ENCODE measurements at regions not wholly inside any gene's neighbourhood (a gene's known extent, or its start where the extent isn't known, plus 50 kb on each side); places are given as distances from the start of the nearest gene placed in this dataset.

GRCh38 chr5:158492841-158493242 lies 606.9 kb downstream of the EBF1 start:
- Histone ChIP-seq H3K27me3 (ENCODE audit: control insufficient read depth in 1 of 2, insufficient read depth in 2 of 2, low read length in 2 of 2) (no peaks in the 10 kb centered on the region), H2AFZ (ENCODE audit: low read length) (no peak overlapping the region), H3K4me1 (ENCODE audit: insufficient read depth, low read length) (no peaks in the 10 kb centered on the region), H4K20me1 (ENCODE audit: insufficient read depth, low read length) (no peaks in the 10 kb centered on the region), H3K79me2 (ENCODE audit: insufficient read depth, low read length) (no peaks in the 10 kb centered on the region), H3K9me3 (ENCODE audit: low read length) (no peaks in the 10 kb centered on the region), H3K9ac (ENCODE audit: insufficient read depth, low read depth, low read length) (no peak overlapping the region), H3K4me3 (replicated peaks in 1 of 3; ENCODE audit: insufficient read depth in 1 of 3, low read depth in 2 of 3, low read length in 3 of 3) (no peak overlapping the region), H3K4me2 (ENCODE audit: low read depth, low read length) (no peak overlapping the region), H3K36me3 (replicated peaks in 1 of 2; ENCODE audit: control insufficient read depth in 1 of 2, insufficient read depth in 2 of 2, low read length in 2 of 2) (no peaks in the 10 kb centered on the region), H3K27ac (ENCODE audit: extremely low read length, insufficient read depth, low read length) (no peak overlapping the region)
- TF ChIP-seq NFATC3 (CRISPR knock-in tag; IDR thresholded peaks at IDR 0.05) = no peak
- TF ChIP-seq NFE2L2 (IDR thresholded peaks at IDR 0.05; ENCODE audit: low read length) = no peak
- TF ChIP-seq, protein P1, sequence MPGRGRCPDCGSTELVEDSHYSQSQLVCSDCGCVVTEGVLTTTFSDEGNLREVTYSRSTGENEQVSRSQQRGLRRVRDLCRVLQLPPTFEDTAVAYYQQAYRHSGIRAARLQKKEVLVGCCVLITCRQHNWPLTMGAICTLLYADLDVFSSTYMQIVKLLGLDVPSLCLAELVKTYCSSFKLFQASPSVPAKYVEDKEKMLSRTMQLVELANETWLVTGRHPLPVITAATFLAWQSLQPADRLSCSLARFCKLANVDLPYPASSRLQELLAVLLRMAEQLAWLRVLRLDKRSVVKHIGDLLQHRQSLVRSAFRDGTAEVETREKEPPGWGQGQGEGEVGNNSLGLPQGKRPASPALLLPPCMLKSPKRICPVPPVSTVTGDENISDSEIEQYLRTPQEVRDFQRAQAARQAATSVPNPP (CRISPR knock-in tag; IDR thresholded peaks at IDR 0.05) = no peak
- no peak for TF ChIP-seq CBX2 (IDR thresholded peaks at IDR 0.05; ENCODE audit: low read depth, low read length)
- TF ChIP-seq CBX2 (CRISPR knock-in tag; IDR thresholded peaks at IDR 0.05; ENCODE audit: low read depth) = no peak
- no peak for TF ChIP-seq ZSCAN20 (CRISPR knock-in tag; IDR thresholded peaks at IDR 0.05; ENCODE audit: borderline replicate concordance)
- no peak for TF ChIP-seq ZNF337 (CRISPR knock-in tag; IDR thresholded peaks at IDR 0.05; ENCODE audit: borderline replicate concordance, low read depth)
- no peak for TF ChIP-seq KDM4B (CRISPR knock-in tag; IDR thresholded peaks at IDR 0.05)
- TF ChIP-seq NR2F2 (IDR thresholded peaks at IDR 0.05; ENCODE audit: borderline replicate concordance, low read depth) = no peak
- no peak for TF ChIP-seq FOXA3 (CRISPR knock-in tag; IDR thresholded peaks at IDR 0.05)
- TF ChIP-seq ZFY (CRISPR knock-in tag; IDR thresholded peaks at IDR 0.05) = no peak
- TF ChIP-seq, protein P2, sequence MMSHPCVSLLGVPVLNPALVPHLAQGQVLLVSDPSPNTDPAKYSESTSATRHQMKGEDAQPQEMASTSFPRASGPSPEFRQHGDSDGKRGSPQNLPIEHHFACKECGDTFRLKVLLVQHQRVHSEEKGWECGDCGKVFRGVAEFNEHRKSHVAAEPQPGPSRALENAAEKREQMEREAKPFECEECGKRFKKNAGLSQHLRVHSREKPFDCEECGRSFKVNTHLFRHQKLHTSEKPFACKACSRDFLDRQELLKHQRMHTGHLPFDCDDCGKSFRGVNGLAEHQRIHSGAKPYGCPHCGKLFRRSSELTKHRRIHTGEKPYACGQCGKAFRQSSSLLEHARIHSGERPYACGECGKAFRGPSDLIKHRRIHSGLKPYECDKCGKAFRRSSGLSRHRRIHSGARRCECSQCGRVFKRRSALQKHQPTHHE (CRISPR knock-in tag; IDR thresholded peaks at IDR 0.05; ENCODE audit: borderline replicate concordance) = no peak
- TF ChIP-seq SUZ12 (IDR thresholded peaks at IDR 0.05; ENCODE audit: low read depth, low read length) = no peak
- TF ChIP-seq ZNF335 (CRISPR knock-in tag; IDR thresholded peaks at IDR 0.05) = no peak
- no peak for TF ChIP-seq EED (CRISPR knock-in tag; IDR thresholded peaks at IDR 0.05)
- no peak for TF ChIP-seq HNRNPUL1 (IDR thresholded peaks at IDR 0.05; ENCODE audit: low read depth, low read length)
- no peak for TF ChIP-seq ZNF570 (CRISPR knock-in tag; IDR thresholded peaks at IDR 0.05; ENCODE audit: borderline replicate concordance)
- TF ChIP-seq ZNF468 (CRISPR knock-in tag; IDR thresholded peaks at IDR 0.05) = no peak
- TF ChIP-seq SAP130 (CRISPR knock-in tag; IDR thresholded peaks at IDR 0.05; ENCODE audit: low read depth) = no peak
- ChIA-PET POLR2A (no interaction called here), CTCF (ENCODE audit: low intra/inter-chr PET ratio, low total read pairs) (no interaction called here)
- in situ Hi-C loops (cut with HindIII; ENCODE audit: extremely low pct_ligation_motif_present, low pct_unique_long_range_greater_than_20kb) (no loop called here), intact Hi-C loops (cut with micrococcal nuclease; ENCODE audit: unreplicated experiment) (no loop called here)
- WGBS (ENCODE audit: low lambda C conversion rate) = 0% methylated on average over 3 of the region's 3 CpGs
- BruUV-seq (replicated peaks) = no TSS peak
- DNase-seq (ENCODE audit: low spot score) (no peak), ATAC-seq (no peak), FAIRE-seq (no peak)
